Adipocyte (in vitro differentiated cells): ENCODE measurements at regions not wholly inside any gene's neighbourhood (a gene's known extent, or its start where the extent isn't known, plus 50 kb on each side); places are given as distances from the start of the nearest gene placed in this dataset.
"Not testable (repeated sequence)": the region's sequence is repeated elsewhere in the genome, so short reads cannot be mapped to it uniquely, and the experiment has no call there.

Experiments
- DNase-seq: peaks from one replicate; pipeline ENCODE4 v3.0.0-alpha.2; 2015; ENCODE audit warnings: low read depth
- H3K27me3 ChIP-seq: replicated peaks from 2 replicates; pipeline ENCODE4 v1.7.0; 2013; ENCODE audit warnings: mild to moderate bottlenecking, low read length, moderate library complexity; ENCODE audit not compliant: control insufficient read depth, insufficient read depth
- H3K36me3 ChIP-seq: 2 replicates; pipeline ENCODE4 v1.7.0; 2013; ENCODE audit warnings: low read length, mild to moderate bottlenecking, moderate library complexity; ENCODE audit not compliant: control insufficient read depth, insufficient read depth, severe bottlenecking
- H3K4me1 ChIP-seq: 2 replicates; pipeline ENCODE4 v1.7.0; 2013; ENCODE audit warnings: mild to moderate bottlenecking, low read length, moderate library complexity; ENCODE audit not compliant: control insufficient read depth, insufficient read depth
- H3K4me3 ChIP-seq: 2 replicates; pipeline ENCODE4 v1.7.0; 2013; ENCODE audit warnings: mild to moderate bottlenecking, low read length, moderate library complexity
- H3K9ac ChIP-seq: 2 replicates; pipeline ENCODE4 v1.7.0; 2013; ENCODE audit warnings: mild to moderate bottlenecking, low read length, moderate library complexity
- H3K9me3 ChIP-seq: 2 replicates; pipeline ENCODE4 v1.7.0; 2013; ENCODE audit warnings: mild to moderate bottlenecking, low read length, moderate library complexity; ENCODE audit not compliant: control insufficient read depth

- H3K4me1 ChIP-seq: no peaks in the 10 kb centered on the region
- no peak overlapping the region for H3K4me3 ChIP-seq
- no peak overlapping the region for H3K9ac ChIP-seq
- H3K36me3 ChIP-seq: no peaks in the 10 kb centered on the region
- no peak for DNase-seq
- no peaks in the 10 kb centered on the region for H3K27me3 ChIP-seq
- no peaks in the 10 kb centered on the region for H3K9me3 ChIP-seq
Measured at GRCh38 chr1:199223936-199224335, 585.1 kb downstream of the PTPRC start.

- DNase-seq: peak; percentile 28
- no peak overlapping the region for H3K4me3 ChIP-seq
- H3K36me3 ChIP-seq: no peaks in the 10 kb centered on the region
- no peaks in the 10 kb centered on the region for H3K27me3 ChIP-seq
- no peaks in the 10 kb centered on the region for H3K9me3 ChIP-seq
- H3K9ac ChIP-seq: no peak overlapping the region
- H3K4me1 ChIP-seq: no peaks in the 10 kb centered on the region
Measured at GRCh38 chr1:199226163-199226562, 587.3 kb downstream of the PTPRC start.

- Histone ChIP-seq H3K36me3 (no peaks in the 10 kb centered on the region), H3K9me3 (no peaks in the 10 kb centered on the region), H3K4me3 (no peak overlapping the region), H3K4me1 (no peaks in the 10 kb centered on the region), H3K9ac (no peak overlapping the region), H3K27me3 (no peaks in the 10 kb centered on the region)
- no peak for DNase-seq
Measured at GRCh38 chr1:199242147-199242546, 603.3 kb downstream of the PTPRC start.

- Histone ChIP-seq H3K9ac (no peak overlapping the region), H3K27me3 (no peaks in the 10 kb centered on the region), H3K4me3 (no peak overlapping the region)
Measured at GRCh38 chr1:199242601-199243000, 603.8 kb downstream of the PTPRC start.

GRCh38 chr1:199243423-199244061 is 604.7 kb downstream of the PTPRC start:
- no peak overlapping the region for H3K9ac ChIP-seq
- H3K36me3 ChIP-seq: no peaks in the 10 kb centered on the region
- H3K9me3 ChIP-seq: no peaks in the 10 kb centered on the region
- H3K4me1 ChIP-seq: no peaks in the 10 kb centered on the region
- peak; percentile 46 for DNase-seq
- H3K27me3 ChIP-seq: no peaks in the 10 kb centered on the region
- no peak overlapping the region for H3K4me3 ChIP-seq

More at GRCh38 chr1:199242601-199243000, 603.8 kb downstream of the PTPRC start:
- Histone ChIP-seq H3K4me1 (no peaks in the 10 kb centered on the region), H3K9me3 (no peaks in the 10 kb centered on the region), H3K36me3 (no peaks in the 10 kb centered on the region)
- DNase-seq: no peak

GRCh38 chr1:199245946-199246345 is 607.1 kb downstream of the PTPRC start:
- no peak for DNase-seq
- H3K36me3 ChIP-seq: no peaks in the 10 kb centered on the region
- no peaks in the 10 kb centered on the region for H3K9me3 ChIP-seq
- no peak overlapping the region for H3K4me3 ChIP-seq
- H3K4me1 ChIP-seq: no peaks in the 10 kb centered on the region
- no peak overlapping the region for H3K9ac ChIP-seq
- no peaks in the 10 kb centered on the region for H3K27me3 ChIP-seq

GRCh38 chr1:199246716-199247115 is 607.9 kb downstream of the PTPRC start:
- no peak for DNase-seq
- Histone ChIP-seq H3K36me3 (no peaks in the 10 kb centered on the region), H3K9ac (no peak overlapping the region), H3K4me1 (no peaks in the 10 kb centered on the region), H3K4me3 (no peak overlapping the region), H3K27me3 (no peaks in the 10 kb centered on the region), H3K9me3 (no peaks in the 10 kb centered on the region)

- Histone ChIP-seq H3K9ac (no peak overlapping the region), H3K4me3 (no peak overlapping the region), H3K36me3 (no peaks in the 10 kb centered on the region), H3K27me3 (no peaks in the 10 kb centered on the region), H3K4me1 (no peaks in the 10 kb centered on the region), H3K9me3 (no peaks in the 10 kb centered on the region)
- no peak for DNase-seq
Measured at GRCh38 chr1:199247891-199248290, 609.1 kb downstream of the PTPRC start.

GRCh38 chr1:199254040-199254439 is 615.2 kb downstream of the PTPRC start:
- peaks cover 16% of the 10 kb centered on the region for H3K9me3 ChIP-seq
- not testable (repeated sequence) for H3K27me3 ChIP-seq, H3K4me1 ChIP-seq, H3K9ac ChIP-seq, H3K4me3 ChIP-seq, DNase-seq, H3K36me3 ChIP-seq

GRCh38 chr1:199261328-199261727 is 622.5 kb downstream of the PTPRC start:
- Histone ChIP-seq H3K9ac (no peak overlapping the region), H3K27me3 (no peaks in the 10 kb centered on the region), H3K4me1 (no peaks in the 10 kb centered on the region)

GRCh38 chr1:199264283-199264682 is 625.4 kb downstream of the PTPRC start:
- DNase-seq: no peak
- Histone ChIP-seq H3K36me3 (no peaks in the 10 kb centered on the region), H3K9ac (no peak overlapping the region), H3K4me1 (no peaks in the 10 kb centered on the region), H3K9me3 (no peaks in the 10 kb centered on the region), H3K4me3 (no peak overlapping the region), H3K27me3 (no peaks in the 10 kb centered on the region)

More at GRCh38 chr1:199261328-199261727, 622.5 kb downstream of the PTPRC start:
- DNase-seq: no peak
- no peak overlapping the region for H3K4me3 ChIP-seq
- no peaks in the 10 kb centered on the region for H3K36me3 ChIP-seq
- peaks cover 3% of the 10 kb centered on the region for H3K9me3 ChIP-seq

- Histone ChIP-seq H3K36me3 (no peaks in the 10 kb centered on the region), H3K4me3 (no peak overlapping the region), H3K9ac (no peak overlapping the region), H3K4me1 (no peaks in the 10 kb centered on the region), H3K9me3 (no peaks in the 10 kb centered on the region), H3K27me3 (no peaks in the 10 kb centered on the region)
- no peak for DNase-seq
Measured at GRCh38 chr1:199264911-199265310, 626.1 kb downstream of the PTPRC start.
